ENCODE measurements at regions not wholly inside any gene's neighbourhood (a gene's known extent, or its start where the extent isn't known, plus 50 kb on each side); places are given as distances from the start of the nearest gene placed in this dataset.

DNA sequence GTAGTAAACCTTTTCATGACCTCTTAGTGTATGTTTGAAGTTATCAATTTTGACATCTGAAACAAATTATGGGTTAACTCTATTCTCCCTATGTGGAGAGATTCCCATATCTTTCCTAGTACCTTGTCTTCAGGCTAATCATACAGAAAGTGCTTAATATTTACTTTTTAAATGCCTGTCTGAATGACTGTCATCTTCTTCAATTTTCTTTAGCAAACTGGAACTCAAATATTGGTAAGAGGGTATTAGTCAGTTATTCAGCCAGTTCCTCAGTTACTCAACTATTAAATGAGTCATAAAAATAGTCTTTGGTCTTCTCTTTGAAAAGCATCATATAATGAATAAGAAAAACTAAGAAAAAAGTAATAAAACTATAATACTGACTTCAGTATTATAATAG lies 1038.0 kb upstream of the PIK3C3 start:
- H2AFZ ChIP-seq (ENCODE audit: low read length): no peak overlapping the region
- no peak for TF ChIP-seq POLR2AphosphoS5 (IDR thresholded peaks at IDR 0.05; ENCODE audit: low read depth, low read length)
- no peak for TF ChIP-seq KDM5A (IDR thresholded peaks at IDR 0.05; ENCODE audit: low read length)
- no peak for TF ChIP-seq CHD1 (IDR thresholded peaks at IDR 0.05; ENCODE audit: low read depth, low read length)
- TF ChIP-seq EZH2 (IDR thresholded peaks at IDR 0.05; ENCODE audit: low read depth, low read length, severe bottlenecking): no peak
- no peak for TF ChIP-seq CHD2 (IDR thresholded peaks at IDR 0.05; ENCODE audit: low read length)
- no peak for TF ChIP-seq BRCA1 (IDR thresholded peaks at IDR 0.05; ENCODE audit: low read depth, low read length)
- TF ChIP-seq CBX8 (IDR thresholded peaks at IDR 0.05; ENCODE audit: borderline replicate concordance, low read depth, low read length): no peak
- no peak for TF ChIP-seq POU5F1 (IDR thresholded peaks at IDR 0.05; ENCODE audit: low read depth, low read length)
- no peak for TF ChIP-seq NANOG (IDR thresholded peaks at IDR 0.05; ENCODE audit: insufficient read depth, low read depth, low read length, poor library complexity, severe bottlenecking)
- TF ChIP-seq, protein P1, sequence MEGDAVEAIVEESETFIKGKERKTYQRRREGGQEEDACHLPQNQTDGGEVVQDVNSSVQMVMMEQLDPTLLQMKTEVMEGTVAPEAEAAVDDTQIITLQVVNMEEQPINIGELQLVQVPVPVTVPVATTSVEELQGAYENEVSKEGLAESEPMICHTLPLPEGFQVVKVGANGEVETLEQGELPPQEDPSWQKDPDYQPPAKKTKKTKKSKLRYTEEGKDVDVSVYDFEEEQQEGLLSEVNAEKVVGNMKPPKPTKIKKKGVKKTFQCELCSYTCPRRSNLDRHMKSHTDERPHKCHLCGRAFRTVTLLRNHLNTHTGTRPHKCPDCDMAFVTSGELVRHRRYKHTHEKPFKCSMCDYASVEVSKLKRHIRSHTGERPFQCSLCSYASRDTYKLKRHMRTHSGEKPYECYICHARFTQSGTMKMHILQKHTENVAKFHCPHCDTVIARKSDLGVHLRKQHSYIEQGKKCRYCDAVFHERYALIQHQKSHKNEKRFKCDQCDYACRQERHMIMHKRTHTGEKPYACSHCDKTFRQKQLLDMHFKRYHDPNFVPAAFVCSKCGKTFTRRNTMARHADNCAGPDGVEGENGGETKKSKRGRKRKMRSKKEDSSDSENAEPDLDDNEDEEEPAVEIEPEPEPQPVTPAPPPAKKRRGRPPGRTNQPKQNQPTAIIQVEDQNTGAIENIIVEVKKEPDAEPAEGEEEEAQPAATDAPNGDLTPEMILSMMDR (IDR thresholded peaks at IDR 0.05; ENCODE audit: control extremely low read depth in 1 of 3, insufficient read depth in 1 of 3, low read depth in 1 of 3, low read length in 3 of 3): no peak
- no peak for TF ChIP-seq MAFK (IDR thresholded peaks at IDR 0.05; ENCODE audit: low read depth, low read length)
- no peak for TF ChIP-seq TAF1 (IDR thresholded peaks at IDR 0.05; ENCODE audit: low read depth, low read length)
- TF ChIP-seq RBBP5 (IDR thresholded peaks at IDR 0.05; ENCODE audit: borderline replicate concordance, low read depth, low read length): no peak
- no peak for TF ChIP-seq HDAC6 (IDR thresholded peaks at IDR 0.05; ENCODE audit: low read depth, low read length)
- TF ChIP-seq YY1 (IDR thresholded peaks at IDR 0.05; ENCODE audit: low read depth, low read length): no peak

More for the DNA sequence above, 1038.0 kb upstream of the PIK3C3 start:
- FAIRE-seq: no peak
- no peaks in the 10 kb centered on the region for H3K23me2 ChIP-seq (ENCODE audit: low read depth, low read length)
- no peaks in the 10 kb centered on the region for H3K79me1 ChIP-seq (ENCODE audit: low read depth, low read length)
- no peak overlapping the region for H3K18ac ChIP-seq (ENCODE audit: extremely low read depth, low read length)
- no peak overlapping the region for H2BK12ac ChIP-seq (ENCODE audit: low read depth, low read length)
- H3K27ac ChIP-seq (ENCODE audit: low read depth, low read length): no peak overlapping the region
- CTCF ChIA-PET (ENCODE audit: partially characterized antibody): no interaction called here
- H3K23ac ChIP-seq (ENCODE audit: insufficient read length): no peak overlapping the region
- H3K79me2 ChIP-seq (ENCODE audit: control insufficient read depth in 1 of 2, insufficient read depth in 2 of 2, low read length in 2 of 2): no peaks in the 10 kb centered on the region
- no peak overlapping the region for H2AK5ac ChIP-seq (ENCODE audit: low read depth, low read length)
- H3K14ac ChIP-seq (ENCODE audit: insufficient read length): no peak overlapping the region
- DNase-seq (ENCODE audit: low read depth in 1 of 2, low spot score in 2 of 2): no peak
- H2BK120ac ChIP-seq (replicated peaks; ENCODE audit: low read depth, low read length): no peak overlapping the region
- no peak overlapping the region for H4K5ac ChIP-seq (ENCODE audit: insufficient read length, low read depth, low read length)
- H2BK20ac ChIP-seq (ENCODE audit: low read length): no peak overlapping the region
- no peak overlapping the region for H2BK5ac ChIP-seq (ENCODE audit: low read depth, low read length)
- no peaks in the 10 kb centered on the region for H3K36me3 ChIP-seq (ENCODE audit: control insufficient read depth in 2 of 4, insufficient read depth in 4 of 4, low read length in 3 of 4)
- H3K56ac ChIP-seq (replicated peaks; ENCODE audit: insufficient read length, low read depth, low read length): no peak overlapping the region
- no peak overlapping the region for H4K91ac ChIP-seq (replicated peaks; ENCODE audit: insufficient read length, low read length)
- no peak overlapping the region for H3K4ac ChIP-seq (replicated peaks; ENCODE audit: insufficient read length, low read depth, low read length)
- no peak overlapping the region for H2BK15ac ChIP-seq (ENCODE audit: low read length)
- H4K8ac ChIP-seq (ENCODE audit: extremely low read depth, insufficient read depth, low read length): no peak overlapping the region
- H4K20me1 ChIP-seq (replicated peaks in 1 of 2; ENCODE audit: control insufficient read depth in 1 of 2, insufficient read depth in 2 of 2, low read length in 2 of 2): no peaks in the 10 kb centered on the region
- no peak overlapping the region for H3K9ac ChIP-seq (replicated peaks in 1 of 4; ENCODE audit: extremely low read depth in 1 of 4, low read depth in 3 of 4, low read length in 3 of 4)
- no peak overlapping the region for H3K4me2 ChIP-seq (ENCODE audit: insufficient read depth in 1 of 2, low read depth in 2 of 2, low read length in 2 of 2)
- POLR2A ChIA-PET (ENCODE audit: partially characterized antibody): no interaction called here
- H3K4me1 ChIP-seq (replicated peaks in 1 of 4; ENCODE audit: control insufficient read depth in 3 of 4, insufficient read depth in 4 of 4, low read length in 3 of 4): no peaks in the 10 kb centered on the region
- H3K4me3 ChIP-seq (ENCODE audit: extremely low read depth in 1 of 4, insufficient read depth in 2 of 4, low read depth in 3 of 4, low read length in 4 of 4): no peak overlapping the region
- no peaks in the 10 kb centered on the region for H3K9me3 ChIP-seq (ENCODE audit: insufficient read depth in 2 of 2, low read depth in 1 of 2, low read length in 1 of 2)
- H3K27me3 ChIP-seq (replicated peaks in 1 of 4; ENCODE audit: control insufficient read depth in 3 of 4, extremely low read depth in 1 of 4, insufficient read depth in 3 of 4, low read length in 3 of 4): no peaks in the 10 kb centered on the region

Data from H1 (cell line).